ENCODE measurements at regions not wholly inside any gene's neighbourhood (a gene's known extent, or its start where the extent isn't known, plus 50 kb on each side); places are given as distances from the start of the nearest gene placed in this dataset.

DNA sequence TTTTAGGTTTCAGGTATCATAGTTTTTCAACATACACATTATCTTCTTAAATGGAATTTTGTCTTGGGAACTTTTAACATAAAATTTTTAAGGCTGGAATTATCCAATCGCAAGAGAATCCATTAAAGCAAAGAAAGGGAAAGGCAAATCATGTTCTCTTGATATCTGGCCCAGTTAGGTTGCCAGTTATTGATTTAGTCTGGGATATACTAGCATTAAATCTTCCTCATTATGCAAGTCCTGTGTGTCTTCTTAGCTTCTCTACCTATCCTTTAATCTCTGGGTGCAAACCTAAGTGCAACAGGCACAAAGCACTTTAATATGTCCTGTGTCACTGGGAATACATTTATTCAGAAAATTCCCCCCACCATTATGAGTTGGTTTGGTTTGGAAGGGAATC, 75.4 kb upstream of the CNTLN start:
- Histone ChIP-seq H3K27ac (no peak overlapping the region), H3K9me3 (no peaks in the 10 kb centered on the region), H3K4me3 (no peak overlapping the region), H3K27me3 (no peaks in the 10 kb centered on the region), H3K4me1 (no peaks in the 10 kb centered on the region), H3K36me3 (no peaks in the 10 kb centered on the region)
- 87 to 92% (median 89%) methylated on average over 1 of the region's 1 CpG for WGBS, 4 donors
- ATAC-seq (no peak), DNase-seq (no peak)
- no peak for TF ChIP-seq POLR2A (IDR thresholded peaks at IDR 0.05)
- TF ChIP-seq CTCF (IDR thresholded peaks at IDR 0.05): no peak
- intact Hi-C loops (cut with DNase I): no loop called here

DNA sequence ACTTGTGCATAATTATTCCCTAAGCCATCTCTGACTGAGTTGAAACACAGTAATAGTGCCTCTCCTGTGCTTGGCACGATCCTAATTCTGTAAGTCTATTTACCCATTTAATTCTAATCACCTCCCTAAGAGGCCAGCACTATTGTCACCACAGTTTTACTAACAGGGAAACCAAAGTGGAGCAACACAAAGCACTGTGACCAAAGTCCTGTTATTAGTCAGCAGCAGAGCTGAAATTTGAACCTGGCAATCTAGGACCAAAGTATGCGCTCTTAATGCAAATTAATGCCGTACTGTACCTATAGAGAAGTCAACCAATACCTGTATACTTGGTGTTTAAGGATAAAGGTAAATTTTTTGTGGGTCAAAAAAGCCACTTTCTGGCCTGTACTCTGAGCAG, 77.1 kb upstream of the CNTLN start:
- DNase-seq (no peak), ATAC-seq (no peak)
- H3K27me3 ChIP-seq: no peaks in the 10 kb centered on the region
- no peak overlapping the region for H3K27ac ChIP-seq
- TF ChIP-seq CTCF (IDR thresholded peaks at IDR 0.05): no peak
- no peak for TF ChIP-seq POLR2A (IDR thresholded peaks at IDR 0.05)
- no peak overlapping the region for H3K4me3 ChIP-seq
- no peaks in the 10 kb centered on the region for H3K9me3 ChIP-seq
- intact Hi-C loops (cut with DNase I): no loop called here
- H3K4me1 ChIP-seq: no peaks in the 10 kb centered on the region
- WGBS, 4 donors: 60 to 90% (median 65%) methylated on average over 3 of the region's 3 CpGs
- no peaks in the 10 kb centered on the region for H3K36me3 ChIP-seq

- no peak for TF ChIP-seq CTCF (IDR thresholded peaks at IDR 0.05)
- TF ChIP-seq POLR2A (IDR thresholded peaks at IDR 0.05): no peak
- Histone ChIP-seq H3K27ac (no peak overlapping the region), H3K27me3 (no peaks in the 10 kb centered on the region), H3K4me3 (no peak overlapping the region), H3K36me3 (no peaks in the 10 kb centered on the region), H3K9me3 (no peaks in the 10 kb centered on the region), H3K4me1 (no peaks in the 10 kb centered on the region)
- intact Hi-C loops (cut with DNase I): no loop called here
- no peak for DNase-seq
- no peak for ATAC-seq
Measured at GRCh38 chr9:17052626-17053025, 82.2 kb upstream of the CNTLN start.

DNA sequence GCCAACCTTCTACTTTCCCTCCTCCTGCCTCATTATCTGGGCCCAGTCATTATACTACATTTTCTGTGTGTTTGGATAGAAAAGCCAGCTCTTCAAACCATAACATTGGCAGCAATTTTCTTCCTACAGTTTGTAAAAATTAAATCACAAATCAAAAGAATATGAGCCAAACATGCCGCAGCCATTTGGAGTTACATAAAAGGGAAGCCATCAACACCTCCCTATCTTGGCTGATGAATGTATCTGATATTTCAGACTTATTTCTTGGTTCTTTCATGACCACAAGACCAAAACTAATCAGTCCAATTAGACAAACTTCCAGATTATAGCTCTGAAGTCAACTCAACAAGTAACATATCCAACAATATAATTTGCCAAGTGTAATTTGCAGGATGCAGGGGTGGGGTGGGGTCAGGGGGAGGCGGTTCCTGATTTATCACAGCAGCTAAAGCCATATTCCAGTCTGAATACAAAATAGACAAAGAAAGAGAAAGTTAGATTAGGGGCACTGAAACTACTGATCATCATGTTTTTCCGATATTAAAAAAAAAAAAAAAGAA, 89.4 kb upstream of the CNTLN start:
- intact Hi-C loops (cut with DNase I): no loop called here
- H3K4me3 ChIP-seq: no peak overlapping the region
- H3K36me3 ChIP-seq: no peaks in the 10 kb centered on the region
- ATAC-seq: no peak
- WGBS, 4 donors: 48 to 72% (median 56%) methylated on average over 3 of the region's 3 CpGs
- TF ChIP-seq CTCF (IDR thresholded peaks at IDR 0.05): no peak
- TF ChIP-seq POLR2A (IDR thresholded peaks at IDR 0.05): no peak
- H3K27me3 ChIP-seq: no peaks in the 10 kb centered on the region
- no peak overlapping the region for H3K27ac ChIP-seq
- DNase-seq: no peak
- no peaks in the 10 kb centered on the region for H3K4me1 ChIP-seq
- no peaks in the 10 kb centered on the region for H3K9me3 ChIP-seq

All from heart left ventricle (tissue), 16 donors.